HG02840 (cell line): ENCODE measurements at regions not wholly inside any gene's neighbourhood (a gene's known extent, or its start where the extent isn't known, plus 50 kb on each side); places are given as distances from the start of the nearest gene placed in this dataset.

Experiments used
- ATAC-seq: cut with Tn5 transposase; IDR thresholded peaks from one replicate; pipeline ENCODE4 v1.9.1; 2021; ENCODE audit warnings: mild to moderate bottlenecking, moderate library complexity, moderate number of reproducible peaks; ENCODE audit not compliant: unreplicated experiment, low FRiP score

DNA sequence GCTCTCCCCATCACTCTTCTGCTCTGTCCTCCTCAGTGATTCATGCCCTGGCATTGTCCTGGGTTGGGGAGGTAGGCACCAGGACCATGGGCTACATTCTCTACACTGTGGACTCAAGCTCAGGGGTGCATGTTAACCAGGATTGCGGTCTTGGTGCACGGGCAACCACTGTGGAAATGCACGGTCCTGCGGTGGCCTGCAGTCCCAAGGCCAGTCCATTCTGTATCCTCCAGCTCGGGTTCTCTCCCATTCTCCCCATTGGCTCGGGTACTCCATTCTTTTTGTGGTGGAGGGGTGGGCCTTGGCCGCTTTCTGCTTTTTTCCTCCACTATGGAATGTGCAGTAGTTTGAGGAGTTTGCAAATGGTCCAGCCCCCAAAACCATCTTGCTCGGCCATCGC lies 215.0 kb upstream of the MYT1L start:
- ATAC-seq: no peak

DNA sequence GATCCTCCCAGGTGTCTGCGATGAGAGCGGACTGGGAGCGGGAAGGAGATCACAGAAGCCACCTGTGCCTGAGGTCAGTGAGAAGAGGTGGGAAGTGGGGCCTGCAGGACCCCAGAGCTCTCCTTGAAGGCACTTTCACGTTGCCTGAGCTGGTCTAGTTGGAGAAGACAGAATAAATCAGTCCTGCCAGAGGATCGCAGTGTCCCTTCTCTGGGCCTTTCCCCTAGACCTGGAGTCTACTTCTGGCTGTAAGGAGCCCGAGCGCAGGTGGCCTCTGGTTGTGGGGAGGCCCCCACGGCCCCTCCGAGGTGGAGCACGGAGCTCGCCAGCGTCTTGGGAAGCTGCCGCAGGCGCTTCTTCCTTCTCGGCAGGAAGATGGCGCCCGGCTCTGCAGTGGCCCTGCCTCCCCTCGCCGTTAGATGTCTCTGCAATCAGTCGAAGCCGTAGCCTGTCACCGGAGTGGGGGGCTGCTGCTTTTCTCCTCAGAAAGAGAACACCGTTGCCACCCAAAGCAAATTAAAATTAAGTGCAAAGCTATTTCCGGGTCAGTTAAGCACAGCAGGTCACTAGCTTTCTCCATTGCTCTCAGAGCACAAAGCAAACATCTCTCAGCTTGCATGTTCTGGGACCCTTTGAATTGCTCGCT lies 212.0 kb upstream of the MYT1L start:
- ATAC-seq: no peak

DNA sequence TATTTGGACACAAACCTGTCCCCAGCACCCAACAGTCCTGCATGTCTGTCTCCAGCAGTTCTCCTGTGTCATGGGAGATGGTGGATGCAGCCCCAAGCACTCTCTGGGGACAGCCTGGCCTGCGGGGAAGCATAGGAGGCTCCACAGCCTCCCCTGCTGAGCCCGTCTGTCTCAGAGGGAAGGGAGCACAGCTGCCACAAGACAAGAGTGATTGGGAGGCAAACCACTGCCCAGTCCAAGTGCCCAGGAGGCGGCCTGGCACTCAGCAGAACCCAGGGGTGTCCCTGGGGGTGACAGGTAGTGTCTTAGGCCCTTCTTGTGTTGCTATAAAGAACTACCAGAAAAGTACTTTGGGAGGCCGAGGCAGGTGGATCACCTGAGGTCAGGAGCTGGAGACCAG lies 211.2 kb upstream of the MYT1L start:
- ATAC-seq: no peak

DNA sequence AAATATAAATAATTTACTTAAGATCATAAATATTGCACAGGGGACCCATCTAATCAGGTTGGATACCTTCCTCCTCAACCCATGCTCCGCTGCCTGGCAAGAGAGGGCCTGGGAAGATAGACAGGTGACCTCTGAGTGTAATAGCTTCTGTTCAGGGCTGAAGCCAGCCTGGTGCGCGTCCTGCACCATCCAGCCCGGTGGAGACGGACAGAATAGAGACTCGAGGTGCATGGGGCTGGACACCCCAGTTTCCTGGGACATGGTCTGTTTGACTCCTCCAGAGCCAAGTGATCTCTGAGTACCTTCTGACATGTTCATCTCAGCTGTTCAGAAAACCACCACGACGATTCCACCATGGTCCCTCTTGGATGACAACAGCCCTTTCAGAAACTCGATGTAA lies 209.3 kb upstream of the MYT1L start:
- no peak for ATAC-seq

DNA sequence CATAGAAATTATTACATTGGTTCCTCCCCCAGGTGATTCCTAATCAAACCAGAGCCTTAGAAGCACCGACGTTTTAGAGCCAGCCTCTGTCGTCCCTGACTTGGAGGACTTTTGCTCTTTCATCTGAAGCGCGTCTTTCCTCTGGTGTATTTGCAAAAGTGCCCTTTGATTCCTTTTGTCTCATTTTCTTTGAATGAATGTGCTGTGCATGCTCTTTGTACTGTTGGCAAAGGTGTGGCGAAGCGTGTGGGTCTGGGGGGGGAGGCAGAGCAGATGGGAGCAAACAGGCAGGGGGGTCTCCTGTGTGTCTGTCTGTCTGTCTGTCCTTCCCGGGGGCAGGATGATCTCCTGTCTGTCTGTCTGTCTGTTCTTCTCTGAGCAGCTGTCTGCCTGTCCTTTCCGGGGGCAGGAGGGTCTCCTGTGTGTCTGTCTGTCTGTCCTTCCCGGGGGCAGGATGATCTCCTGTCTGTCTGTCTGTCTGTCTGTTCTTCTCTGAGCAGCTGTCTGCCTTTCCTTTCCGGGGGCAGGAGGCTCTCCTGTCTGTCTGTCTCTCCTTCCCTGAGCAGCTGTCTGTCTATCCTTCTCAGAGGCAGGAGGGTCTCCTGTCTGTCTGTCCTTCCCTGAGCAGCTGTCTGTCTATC lies 205.5 kb upstream of the MYT1L start:
- ATAC-seq: no peak

DNA sequence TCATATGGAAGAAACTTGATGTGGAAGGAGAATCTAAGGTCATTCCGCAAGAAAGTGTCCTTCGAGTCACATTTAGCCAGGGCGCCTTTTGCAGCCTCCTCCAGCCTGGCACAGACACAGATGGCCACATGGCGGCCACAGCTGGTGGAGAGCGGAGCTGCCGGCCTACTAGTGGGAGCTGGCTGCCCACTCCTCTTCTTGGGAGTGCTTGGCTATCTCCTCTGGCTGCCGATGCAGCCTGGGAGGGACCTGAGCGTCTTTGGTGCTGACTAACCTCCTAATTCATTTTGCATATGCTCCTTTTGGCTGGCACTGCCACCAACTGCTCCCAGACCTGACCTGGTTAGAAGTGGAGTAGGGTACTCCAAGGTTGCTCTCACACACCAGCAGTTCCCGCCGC lies 199.3 kb upstream of the MYT1L start:
- ATAC-seq: no peak

DNA sequence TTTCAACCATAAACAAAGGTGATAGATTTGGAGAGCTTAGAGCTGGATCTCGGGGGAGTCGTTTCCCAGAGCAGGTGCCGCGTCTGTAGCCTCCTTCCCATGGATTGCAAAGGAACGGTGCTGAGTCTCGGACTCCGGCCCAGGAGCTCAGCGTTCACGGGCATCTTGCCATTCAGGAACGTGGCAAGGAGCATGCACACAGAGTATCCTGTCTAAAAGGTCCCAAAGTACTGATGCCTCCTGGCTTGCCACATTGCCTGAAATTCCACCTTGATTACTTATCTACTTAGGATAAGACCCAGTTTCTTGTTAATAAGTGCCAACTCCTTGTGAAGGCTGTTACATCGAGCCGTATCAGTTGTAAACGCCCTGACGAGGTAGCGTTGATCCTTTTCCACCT lies 197.8 kb upstream of the MYT1L start:
- ATAC-seq: no peak

DNA sequence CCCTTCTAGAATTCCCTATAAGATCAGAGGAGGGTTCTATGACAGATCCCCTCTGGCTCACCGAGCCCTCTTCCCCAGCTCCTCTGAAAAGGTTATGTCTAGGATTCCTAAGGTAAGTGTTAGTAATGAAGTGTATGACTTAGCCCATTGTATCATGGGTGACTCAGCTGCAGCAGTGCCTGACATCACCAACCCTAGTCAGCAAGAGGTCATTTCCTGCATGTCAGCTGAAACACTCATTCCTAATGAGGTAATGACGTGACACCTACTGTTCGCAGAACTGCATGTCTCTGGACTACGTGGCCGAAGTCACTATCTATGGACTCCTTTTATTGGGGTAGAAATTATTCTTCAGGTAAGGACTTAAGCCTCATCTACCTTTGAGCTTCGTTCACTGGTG lies 196.1 kb upstream of the MYT1L start:
- ATAC-seq: no peak

DNA sequence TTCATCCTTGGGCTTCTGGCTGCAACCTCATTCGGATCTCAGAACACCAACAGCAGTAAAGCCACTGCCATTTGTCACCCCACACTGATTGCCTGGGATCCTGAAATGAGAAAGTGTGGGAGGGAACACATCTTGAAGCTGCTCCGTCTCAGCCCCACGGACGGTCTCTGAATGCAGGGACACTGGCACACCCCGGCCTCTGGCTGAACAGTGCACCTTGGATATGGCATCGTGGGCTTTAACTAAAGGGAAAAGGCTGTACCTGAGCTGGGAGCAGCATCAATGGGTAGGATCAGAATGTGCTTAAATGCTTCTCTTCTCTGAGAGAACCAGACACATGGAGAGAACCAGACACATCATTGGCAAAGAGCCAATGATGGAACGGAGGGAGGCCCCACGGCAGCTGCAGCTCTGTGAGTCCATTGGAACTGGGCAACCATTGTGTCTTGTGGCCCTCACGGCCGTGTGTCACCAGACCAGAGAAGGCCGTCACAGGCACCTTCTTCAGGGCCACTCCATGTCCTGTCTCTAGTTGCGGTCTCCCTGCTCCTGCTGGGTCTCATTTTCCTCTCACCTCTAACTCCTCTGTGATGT lies 193.4 kb upstream of the MYT1L start:
- no peak for ATAC-seq

DNA sequence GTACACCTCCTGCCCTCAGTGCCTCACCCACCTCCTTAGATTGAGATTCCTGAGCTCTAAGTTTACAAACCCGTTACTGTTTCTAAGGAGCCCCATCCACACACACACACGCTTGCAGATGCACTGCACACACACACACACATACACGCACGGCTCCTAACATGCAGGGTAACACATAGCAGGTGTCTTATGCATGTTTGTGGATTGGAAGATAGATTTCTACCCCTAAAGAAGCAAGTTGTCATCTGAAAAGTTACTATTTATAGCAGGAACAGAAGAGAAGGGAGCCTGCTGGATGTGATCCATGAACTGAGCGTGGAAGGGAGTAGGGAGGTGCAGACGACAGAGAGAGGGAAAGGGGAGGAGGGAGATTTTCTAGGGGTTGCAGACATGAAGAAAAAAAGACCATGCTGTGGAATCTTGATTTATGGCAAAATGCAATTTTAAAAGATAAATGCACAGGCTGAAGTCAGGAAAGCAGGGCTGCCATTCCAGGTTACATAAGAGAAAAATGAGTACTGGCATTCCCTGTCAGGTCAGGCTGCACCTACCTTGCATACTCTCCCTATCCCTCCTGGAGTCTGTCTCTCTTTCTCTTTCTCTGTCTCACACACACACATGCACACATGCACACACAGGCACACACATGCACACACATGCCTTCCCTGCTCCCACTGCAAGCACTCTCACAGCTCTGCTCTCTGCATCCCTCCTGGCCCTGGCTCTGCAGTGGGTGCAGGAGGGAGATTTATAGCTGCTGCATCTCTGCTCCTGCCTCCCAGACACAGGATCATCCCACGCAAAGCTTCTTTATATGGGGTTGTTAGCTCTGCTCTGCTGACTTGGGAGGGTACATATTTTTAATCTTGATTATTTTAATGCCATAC lies 192.6 kb upstream of the MYT1L start:
- ATAC-seq: no peak

DNA sequence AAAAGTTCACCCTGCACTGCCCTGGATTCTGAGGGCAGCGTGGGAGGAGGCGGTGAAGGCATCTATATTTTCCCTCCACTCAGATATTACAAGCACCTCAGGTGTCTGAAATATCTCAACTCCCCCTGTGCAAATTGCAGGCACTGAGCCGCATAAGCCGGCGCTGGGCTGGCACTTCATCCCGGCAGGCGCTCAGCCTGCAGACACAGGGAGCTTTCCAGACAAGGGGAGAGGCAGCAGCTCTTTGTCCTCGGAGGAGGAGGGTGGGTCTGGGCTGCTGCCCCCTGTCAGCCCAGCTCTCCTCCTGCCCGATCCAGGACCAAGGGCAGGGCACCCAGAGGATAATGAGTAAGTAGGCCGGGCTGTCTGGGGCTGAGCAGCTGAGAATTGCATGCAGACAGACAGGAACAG lies 189.3 kb upstream of the MYT1L start:
- ATAC-seq: no peak

DNA sequence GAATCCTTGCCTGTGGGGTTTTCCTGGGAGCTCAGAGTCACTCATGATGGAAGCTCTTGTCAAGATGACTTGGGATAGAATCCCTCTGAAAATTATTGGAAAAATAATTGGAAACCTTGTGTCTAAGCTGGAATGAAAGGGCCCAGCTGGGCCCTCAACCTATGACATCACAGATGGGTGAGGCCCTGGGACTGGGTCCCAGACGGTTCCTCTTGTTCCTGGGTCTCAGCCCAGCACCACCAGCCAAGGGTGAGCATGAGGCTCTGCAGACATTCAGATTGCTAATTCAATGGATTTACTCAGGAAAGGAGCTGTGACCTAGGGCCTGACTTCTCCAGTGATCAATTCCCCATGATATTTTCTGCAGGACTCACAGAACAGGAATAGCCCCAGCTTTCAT lies 188.3 kb upstream of the MYT1L start:
- no peak for ATAC-seq

DNA sequence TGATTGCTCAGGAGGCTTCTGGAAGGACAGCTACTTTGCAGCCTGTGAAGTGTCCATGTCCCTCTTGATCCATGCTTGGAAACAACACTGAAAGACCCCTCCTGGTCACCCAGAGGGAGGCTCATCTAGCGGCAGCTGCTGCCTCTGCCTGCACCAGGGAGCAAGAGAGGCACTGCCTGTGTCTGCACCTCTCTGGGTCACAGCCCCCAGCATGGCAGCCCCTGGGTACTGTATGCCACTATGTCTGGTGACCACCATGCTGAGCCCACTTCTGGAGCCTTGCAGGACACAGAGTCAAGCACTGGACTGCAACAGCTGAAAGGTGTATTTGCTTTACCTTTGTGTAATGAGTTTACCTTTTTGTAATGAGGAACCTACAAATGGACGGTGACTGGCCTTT lies 186.3 kb upstream of the MYT1L start:
- ATAC-seq: no peak

DNA sequence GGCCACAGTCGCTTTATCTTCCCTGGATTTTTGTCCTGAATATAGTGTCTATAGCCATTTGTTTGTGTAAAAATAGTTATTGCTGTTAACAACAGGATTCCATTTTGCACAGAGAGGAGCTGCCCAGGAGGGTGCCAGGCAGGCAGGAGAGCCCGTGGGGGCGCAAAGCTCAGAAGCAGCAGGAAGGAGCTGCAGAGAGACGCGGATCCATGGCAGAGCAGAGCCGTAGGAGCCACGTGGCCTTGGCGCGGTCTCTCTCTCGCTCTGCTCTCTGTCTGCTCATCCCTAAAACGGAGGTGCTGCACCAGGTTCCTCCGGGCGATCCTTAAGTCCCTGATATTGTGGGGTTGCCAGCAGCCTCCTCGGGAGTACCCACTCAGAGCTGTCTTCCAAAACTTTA lies 185.3 kb upstream of the MYT1L start:
- ATAC-seq: no peak

DNA sequence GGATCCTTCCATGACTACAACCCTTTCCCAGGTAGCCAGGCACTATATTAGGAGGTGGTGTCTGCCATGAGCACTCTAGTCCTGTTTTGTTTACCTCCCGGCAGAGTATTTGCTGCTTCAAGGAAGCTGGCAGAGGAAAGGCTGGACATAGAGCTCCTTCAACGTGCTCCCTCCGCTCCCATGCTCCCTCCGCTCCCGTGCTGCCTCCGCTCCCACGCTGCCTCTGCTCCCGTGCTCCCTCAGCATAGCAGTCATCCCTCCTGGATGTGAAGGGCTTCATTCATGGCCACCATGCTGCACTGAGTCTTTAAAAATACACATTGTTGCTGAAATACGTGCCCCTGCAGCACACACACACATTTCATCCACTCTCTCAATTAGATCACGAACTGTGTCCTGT lies 181.9 kb upstream of the MYT1L start:
- ATAC-seq: no peak

DNA sequence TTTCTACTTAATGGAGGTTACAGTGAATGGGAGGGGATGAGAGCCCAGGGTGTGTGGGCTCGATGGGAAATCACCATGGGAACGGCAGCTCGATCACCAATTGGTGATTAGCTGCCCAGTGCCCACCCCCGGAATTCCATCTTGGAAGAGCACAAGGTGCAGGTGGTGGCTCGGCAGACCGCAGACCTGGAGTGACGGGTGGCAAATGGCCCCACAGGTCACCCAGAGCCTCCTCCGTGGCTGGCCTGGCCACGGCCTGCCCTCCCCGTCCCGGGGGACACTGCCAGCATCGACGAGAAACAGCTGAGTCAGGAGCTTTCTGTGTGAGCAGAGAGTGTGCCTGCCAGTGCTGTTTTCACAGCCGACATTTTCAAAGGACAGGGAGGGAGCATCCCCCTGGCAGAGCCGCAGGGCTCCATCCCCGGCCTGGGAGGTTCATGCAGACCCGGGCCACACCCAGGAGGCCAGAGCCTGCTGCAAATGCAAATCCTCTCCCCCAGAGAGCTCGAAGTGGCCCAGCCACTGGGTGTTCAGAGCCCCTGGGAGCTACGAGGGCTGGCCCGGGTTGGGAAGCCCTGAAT lies 176.4 kb upstream of the MYT1L start:
- ATAC-seq: no peak

DNA sequence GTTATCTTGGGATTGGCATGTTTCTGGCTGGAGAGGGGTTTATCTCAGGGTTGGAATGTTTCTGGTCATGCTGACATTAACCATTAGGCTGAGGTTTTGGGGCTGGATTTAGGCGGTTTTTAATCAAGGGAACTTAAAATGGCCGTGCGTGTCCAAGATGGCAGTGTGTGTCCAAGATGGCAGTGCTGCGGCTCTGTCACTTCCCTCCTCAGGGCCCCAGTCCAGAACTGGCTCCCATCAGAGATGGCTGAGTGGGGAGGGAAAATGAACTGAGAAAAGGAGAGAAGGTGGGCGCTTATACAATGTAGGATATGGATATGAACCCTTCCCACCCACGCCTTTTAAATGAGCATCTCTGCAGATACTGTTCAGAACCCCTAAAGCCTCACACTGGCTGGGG lies 175.5 kb upstream of the MYT1L start:
- no peak for ATAC-seq

DNA sequence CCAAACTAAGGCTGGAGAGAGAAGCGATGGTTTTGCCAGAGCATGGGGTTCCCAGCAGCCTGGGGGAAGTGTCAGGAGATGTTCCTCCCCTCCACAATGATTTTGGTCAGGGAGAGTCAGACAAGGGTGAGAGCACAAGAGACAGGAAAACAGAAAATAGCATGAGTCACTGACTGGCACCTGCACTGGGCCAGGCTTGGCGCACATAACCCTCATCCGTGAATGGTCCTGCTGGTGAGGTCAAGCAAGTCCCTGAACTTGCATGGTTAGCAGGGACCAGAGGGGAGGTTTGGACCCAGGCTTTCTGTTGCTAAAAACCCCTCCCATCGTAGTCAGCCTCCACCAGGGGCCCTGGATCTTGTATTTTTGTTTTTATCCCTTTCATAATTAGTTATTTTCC lies 174.5 kb upstream of the MYT1L start:
- ATAC-seq: no peak

DNA sequence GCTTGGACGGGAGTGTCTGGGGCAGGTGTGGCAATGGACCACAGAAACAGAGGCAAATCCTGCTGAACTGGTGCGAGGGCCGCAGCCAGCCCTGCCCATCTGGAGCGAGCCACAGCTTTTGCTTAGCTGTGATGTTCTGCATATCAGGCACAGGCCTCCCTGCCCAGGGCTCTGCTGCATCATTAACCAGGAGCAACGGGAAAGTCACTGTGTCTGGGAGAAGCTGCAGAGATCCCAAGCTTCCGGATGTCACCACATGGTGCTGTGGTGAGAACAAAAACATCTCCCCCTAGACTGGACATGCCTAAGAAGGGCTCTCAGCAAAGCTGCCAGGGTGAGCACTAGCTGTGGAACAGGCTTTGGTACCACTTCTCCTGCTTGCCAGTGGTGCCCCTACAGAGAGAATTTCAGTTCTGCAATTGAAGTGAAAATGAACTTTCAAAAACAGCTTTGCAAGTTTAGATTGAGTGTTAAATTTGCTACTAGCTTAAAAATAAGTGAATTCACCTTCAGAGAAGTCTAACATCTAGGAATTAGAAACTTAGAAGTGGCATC lies 172.9 kb upstream of the MYT1L start:
- ATAC-seq: no peak

DNA sequence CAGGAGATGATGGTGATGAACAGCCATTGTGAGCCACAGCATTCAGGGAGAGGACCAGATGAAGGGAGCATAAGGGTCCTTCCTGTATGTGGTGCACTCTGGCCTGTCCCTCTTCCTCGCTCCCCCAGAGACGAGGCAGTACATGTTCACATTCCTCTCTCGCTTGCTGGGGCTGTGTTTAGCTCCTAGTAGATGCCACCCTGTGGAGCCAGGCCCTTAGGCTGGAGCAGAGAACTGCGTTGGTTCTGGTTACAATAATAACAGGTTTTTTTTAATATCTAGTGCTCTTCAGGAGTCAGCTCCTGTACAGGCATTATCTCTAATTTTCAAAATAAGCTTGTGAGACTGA lies 171.1 kb upstream of the MYT1L start:
- no peak for ATAC-seq
